HEK293 (cell line): ENCODE measurements at regions not wholly inside any gene's neighbourhood (a gene's known extent, or its start where the extent isn't known, plus 50 kb on each side); places are given as distances from the start of the nearest gene placed in this dataset.

Experiments
- CTCF ChIA-PET: fragments of 350-600 bp; formaldehyde crosslinking; extraction: SDS; loops from one replicate; lab custom pipeline; 2021; ENCODE audit warnings: antibody characterized with exemption; lab: Yijun Ruan, JAX
- POLR2A ChIA-PET: fragments of 300-600 bp; formaldehyde crosslinking; extraction: SDS; loops from one replicate; lab custom pipeline; 2020; ENCODE audit warnings: antibody characterized with exemption, inconsistent platforms; lab: Yijun Ruan, JAX
- H3K27ac ChIP-seq: fragments of 200-500 bp; sonication (Bioruptor generic); 2 replicates; pipeline ENCODE4 v1.5.1; 2014; ENCODE audit warnings: low read depth, low read length, control low read depth, inconsistent platforms; ENCODE audit errors: extremely low read depth
- H3K36me3 ChIP-seq, 2 experiments: fragments of 200-500 bp in 1 of 2; sonication (Bioruptor generic) in 1 of 2; 1 replicate in 1 of 2; 2 replicates in 1 of 2; pipeline ENCODE4 v1.5.1; 2014 to 2017; ENCODE audit warnings: inconsistent platforms in 2 of 2, low read length in 2 of 2; ENCODE audit not compliant: control insufficient read depth in 2 of 2, insufficient read depth in 1 of 2
- H3K4me1 ChIP-seq: fragments of 200-500 bp; sonication (Bioruptor generic); 2 replicates; pipeline ENCODE4 v1.5.1; 2014; ENCODE audit warnings: mild to moderate bottlenecking, low read length, inconsistent platforms; ENCODE audit not compliant: control insufficient read depth, insufficient read depth
- H3K4me3 ChIP-seq: 2 replicates; pipeline ENCODE4 v1.5.1; 2011; ENCODE audit warnings: low read depth, mild to moderate bottlenecking, control low read depth, low read length, moderate library complexity
- H3K9me3 ChIP-seq: fragments of 200-500 bp; sonication (Bioruptor generic); 2 replicates; pipeline ENCODE4 v1.5.1; 2014; ENCODE audit warnings: low read depth, low read length, inconsistent platforms; ENCODE audit not compliant: control insufficient read depth, insufficient read depth
- GLIS1 ChIP-seq: fragments of 450-650 bp; formaldehyde crosslinking; IDR thresholded peaks from 2 replicates; pipeline ENCODE4 v1.5.1; 2016; ENCODE audit warnings: missing biosample characterization, missing genetic modification characterization
- GLIS2 ChIP-seq: fragments of 450-650 bp; formaldehyde crosslinking; IDR thresholded peaks from 2 replicates; pipeline ENCODE4 v1.5.1; 2016; ENCODE audit warnings: missing biosample characterization, missing genetic modification characterization
- KLF1 ChIP-seq: fragments of 450-650 bp; formaldehyde crosslinking; IDR thresholded peaks from 2 replicates; pipeline ENCODE4 v1.5.1; 2016; ENCODE audit warnings: missing biosample characterization, missing genetic modification characterization
- KLF7 ChIP-seq: fragments of 450-650 bp; formaldehyde crosslinking; IDR thresholded peaks from 2 replicates; pipeline ENCODE4 v1.5.1; 2016; ENCODE audit warnings: missing biosample characterization, missing genetic modification characterization, borderline replicate concordance
- MEIS1 ChIP-seq: sonication (generic); formaldehyde crosslinking; IDR thresholded peaks from 2 replicates; pipeline ENCODE4 v1.8.1; 2022; ENCODE audit warnings: missing genetic modification reagents, mild to moderate bottlenecking, borderline replicate concordance
- MZF1 ChIP-seq: fragments of 450-650 bp; formaldehyde crosslinking; IDR thresholded peaks from 2 replicates; pipeline ENCODE4 v1.5.1; 2017; ENCODE audit warnings: missing biosample characterization, missing genetic modification characterization, borderline replicate concordance
- SETDB1 ChIP-seq: IDR thresholded peaks from one replicate; pipeline ENCODE4 v1.6.1; 2017; ENCODE audit warnings: mild to moderate bottlenecking, low read length, moderate library complexity, mixed read lengths; ENCODE audit not compliant: insufficient read length
- ZFP3 ChIP-seq: fragments of 450-650 bp; formaldehyde crosslinking; IDR thresholded peaks from 2 replicates; pipeline ENCODE4 v1.5.1; 2016; ENCODE audit warnings: low read depth, missing biosample characterization, missing genetic modification characterization
- ZNF223 ChIP-seq: fragments of 450-650 bp; formaldehyde crosslinking; IDR thresholded peaks from 2 replicates; pipeline ENCODE4 v1.5.1; 2016; ENCODE audit warnings: missing biosample characterization, missing genetic modification characterization
- ZNF324 ChIP-seq: fragments of 450-650 bp; formaldehyde crosslinking; IDR thresholded peaks from 2 replicates; pipeline ENCODE4 v1.5.1; 2016; ENCODE audit warnings: missing biosample characterization, missing genetic modification characterization
- ZNF350 ChIP-seq: fragments of 450-650 bp; formaldehyde crosslinking; IDR thresholded peaks from 2 replicates; pipeline ENCODE4 v1.5.0; 2017; ENCODE audit warnings: missing biosample characterization, mild to moderate bottlenecking, missing genetic modification characterization
- ZNF501 ChIP-seq: fragments of 450-650 bp; formaldehyde crosslinking; IDR thresholded peaks from 2 replicates; pipeline ENCODE4 v1.5.1; 2016; ENCODE audit warnings: missing biosample characterization, missing genetic modification characterization
- ZNF521 ChIP-seq: fragments of 450-650 bp; formaldehyde crosslinking; IDR thresholded peaks from 2 replicates; pipeline ENCODE4 v1.5.1; 2017; ENCODE audit warnings: missing biosample characterization, mild to moderate bottlenecking, missing genetic modification characterization
- ZNF555 ChIP-seq: fragments of 450-650 bp; formaldehyde crosslinking; conservative IDR thresholded peaks from 2 replicates; pipeline ENCODE4 v1.5.1; 2017; ENCODE audit warnings: missing biosample characterization, mild to moderate bottlenecking, missing genetic modification characterization, inconsistent platforms
- ZNF585B ChIP-seq: fragments of 450-650 bp; formaldehyde crosslinking; IDR thresholded peaks from 2 replicates; pipeline ENCODE4 v1.5.1; 2016; ENCODE audit warnings: missing biosample characterization, missing genetic modification characterization
- ZNF658 ChIP-seq: fragments of 450-650 bp; formaldehyde crosslinking; IDR thresholded peaks from 2 replicates; pipeline ENCODE4; 2016; ENCODE audit warnings: missing biosample characterization, missing genetic modification characterization
- ZNF707 ChIP-seq: fragments of 450-650 bp; formaldehyde crosslinking; IDR thresholded peaks from 2 replicates; pipeline ENCODE4 v1.5.1; 2016; ENCODE audit warnings: missing biosample characterization, missing genetic modification characterization
- ZNF792 ChIP-seq: fragments of 450-650 bp; formaldehyde crosslinking; IDR thresholded peaks from 2 replicates; pipeline ENCODE4 v1.5.1; 2016; ENCODE audit warnings: missing biosample characterization, missing genetic modification characterization
- ZNF830 ChIP-seq: fragments of 450-650 bp; IDR thresholded peaks from 2 replicates; pipeline ENCODE4 v1.5.0; 2018; ENCODE audit warnings: missing biosample characterization, missing genetic modification characterization, low read depth, mild to moderate bottlenecking, moderate library complexity
- TF ChIP-seq, protein P1 (sequence below): fragments of 450-650 bp; formaldehyde crosslinking; IDR thresholded peaks from 2 replicates; pipeline ENCODE4 v1.5.1; 2016; ENCODE audit warnings: missing biosample characterization, missing genetic modification characterization
- TF ChIP-seq, protein P2 (sequence below): fragments of 450-650 bp; formaldehyde crosslinking; IDR thresholded peaks from 2 replicates; pipeline ENCODE4 v1.5.1; 2016; ENCODE audit warnings: missing biosample characterization, missing genetic modification characterization
- TF ChIP-seq, protein P3 (sequence below): fragments of 450-650 bp; formaldehyde crosslinking; IDR thresholded peaks from 2 replicates; pipeline ENCODE4 v1.5.1; 2016; ENCODE audit warnings: missing biosample characterization, missing genetic modification characterization
- TF ChIP-seq, protein P4 (sequence below): fragments of 450-650 bp; formaldehyde crosslinking; IDR thresholded peaks from 2 replicates; pipeline ENCODE4 v1.5.1; 2016; ENCODE audit warnings: missing biosample characterization, missing genetic modification characterization
- TF ChIP-seq, protein P5 (sequence below): fragments of 450-650 bp; IDR thresholded peaks from 2 replicates; pipeline ENCODE4 v1.5.1; 2018; ENCODE audit warnings: missing biosample characterization, mild to moderate bottlenecking, missing genetic modification characterization

DNA sequence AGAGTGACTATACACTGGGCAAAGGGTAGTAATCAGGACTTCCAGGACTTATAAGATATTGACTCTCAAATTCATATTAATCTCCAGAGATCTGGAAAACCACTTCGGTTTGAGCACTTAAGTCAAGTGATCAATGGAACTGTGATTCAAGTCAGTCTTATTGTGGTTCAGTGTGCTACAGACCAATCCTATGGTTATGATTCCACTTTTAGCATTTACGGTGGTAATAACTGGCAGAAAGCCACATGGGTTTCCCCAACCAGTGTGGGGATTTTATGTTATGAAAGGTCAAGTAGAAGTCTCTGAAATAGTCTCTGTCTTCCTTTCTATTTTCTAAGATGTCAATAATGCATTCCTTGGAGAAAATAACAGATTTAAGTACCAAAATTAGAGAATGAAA is 151.3 kb upstream of the NEGR1 start:
- no peak overlapping the region for H3K4me3 ChIP-seq
- CTCF ChIA-PET = no interaction called here
- POLR2A ChIA-PET = no interaction called here

GRCh38 chr1:72432645-72433267 is 150.4 kb upstream of the NEGR1 start:
- Histone ChIP-seq H3K4me1 (no peaks in the 10 kb centered on the region), H3K4me3 (no peak overlapping the region), H3K9me3 (no peaks in the 10 kb centered on the region), H3K27ac (no peak overlapping the region), H3K36me3 (no peaks in the 10 kb centered on the region)
- ChIA-PET POLR2A (no interaction called here), CTCF (no interaction called here)
- TF ChIP-seq ZNF350 (tag by site-specific recombination) (no peak), ZFP3 (tag by site-specific recombination) (no peak), ZNF707 (no peak), MEIS1 (CRISPR knock-in tag) (no peak), SETDB1 (no peak), ZNF521 (tag by site-specific recombination) (no peak), KLF7 (tag by site-specific recombination) (no peak), ZNF324 (no peak), ZNF585B (tag by site-specific recombination) (no peak), MZF1 (no peak), GLIS2 (tag by site-specific recombination) (no peak), KLF1 (no peak), ZNF501 (tag by site-specific recombination) (no peak), GLIS1 (tag by site-specific recombination) (no peak), ZNF658 (tag by site-specific recombination) (no peak), ZNF555 (tag by site-specific recombination) (no peak), ZNF830 (tag by site-specific recombination) (no peak)
- TF ChIP-seq, protein P1, sequence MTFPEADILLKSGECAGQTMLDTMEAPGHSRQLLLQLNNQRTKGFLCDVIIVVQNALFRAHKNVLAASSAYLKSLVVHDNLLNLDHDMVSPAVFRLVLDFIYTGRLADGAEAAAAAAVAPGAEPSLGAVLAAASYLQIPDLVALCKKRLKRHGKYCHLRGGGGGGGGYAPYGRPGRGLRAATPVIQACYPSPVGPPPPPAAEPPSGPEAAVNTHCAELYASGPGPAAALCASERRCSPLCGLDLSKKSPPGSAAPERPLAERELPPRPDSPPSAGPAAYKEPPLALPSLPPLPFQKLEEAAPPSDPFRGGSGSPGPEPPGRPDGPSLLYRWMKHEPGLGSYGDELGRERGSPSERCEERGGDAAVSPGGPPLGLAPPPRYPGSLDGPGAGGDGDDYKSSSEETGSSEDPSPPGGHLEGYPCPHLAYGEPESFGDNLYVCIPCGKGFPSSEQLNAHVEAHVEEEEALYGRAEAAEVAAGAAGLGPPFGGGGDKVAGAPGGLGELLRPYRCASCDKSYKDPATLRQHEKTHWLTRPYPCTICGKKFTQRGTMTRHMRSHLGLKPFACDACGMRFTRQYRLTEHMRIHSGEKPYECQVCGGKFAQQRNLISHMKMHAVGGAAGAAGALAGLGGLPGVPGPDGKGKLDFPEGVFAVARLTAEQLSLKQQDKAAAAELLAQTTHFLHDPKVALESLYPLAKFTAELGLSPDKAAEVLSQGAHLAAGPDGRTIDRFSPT (tag by site-specific recombination) = no peak
- TF ChIP-seq, protein P2, sequence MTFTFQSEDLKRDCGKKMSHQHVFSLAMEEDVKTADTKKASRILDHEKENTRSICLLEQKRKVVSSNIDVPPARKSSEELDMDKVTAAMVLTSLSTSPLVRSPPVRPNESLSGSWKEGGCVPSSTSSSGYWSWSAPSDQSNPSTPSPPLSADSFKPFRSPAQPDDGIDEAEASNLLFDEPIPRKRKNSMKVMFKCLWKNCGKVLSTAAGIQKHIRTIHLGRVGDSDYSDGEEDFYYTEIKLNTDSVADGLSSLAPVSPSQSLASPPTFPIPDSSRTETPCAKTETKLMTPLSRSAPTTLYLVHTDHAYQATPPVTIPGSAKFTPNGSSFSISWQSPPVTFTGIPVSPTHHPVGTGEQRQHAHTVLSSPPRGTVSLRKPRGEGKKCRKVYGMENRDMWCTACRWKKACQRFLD (tag by site-specific recombination) = no peak

More for the DNA sequence above, 151.3 kb upstream of the NEGR1 start:
- no peaks in the 10 kb centered on the region for H3K9me3 ChIP-seq
- TF ChIP-seq ZNF223 (tag by site-specific recombination) (no peak), ZNF792 (tag by site-specific recombination) (no peak), ZNF830 (tag by site-specific recombination) (no peak), KLF1 (no peak), SETDB1 (no peak)
- TF ChIP-seq, protein P3, sequence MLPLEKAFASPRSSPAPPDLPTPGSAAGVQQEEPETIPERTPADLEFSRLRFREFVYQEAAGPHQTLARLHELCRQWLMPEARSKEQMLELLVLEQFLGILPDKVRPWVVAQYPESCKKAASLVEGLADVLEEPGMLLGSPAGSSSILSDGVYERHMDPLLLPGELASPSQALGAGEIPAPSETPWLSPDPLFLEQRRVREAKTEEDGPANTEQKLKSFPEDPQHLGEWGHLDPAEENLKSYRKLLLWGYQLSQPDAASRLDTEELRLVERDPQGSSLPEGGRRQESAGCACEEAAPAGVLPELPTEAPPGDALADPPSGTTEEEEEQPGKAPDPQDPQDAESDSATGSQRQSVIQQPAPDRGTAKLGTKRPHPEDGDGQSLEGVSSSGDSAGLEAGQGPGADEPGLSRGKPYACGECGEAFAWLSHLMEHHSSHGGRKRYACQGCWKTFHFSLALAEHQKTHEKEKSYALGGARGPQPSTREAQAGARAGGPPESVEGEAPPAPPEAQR (tag by site-specific recombination) = no peak
- TF ChIP-seq, protein P4, sequence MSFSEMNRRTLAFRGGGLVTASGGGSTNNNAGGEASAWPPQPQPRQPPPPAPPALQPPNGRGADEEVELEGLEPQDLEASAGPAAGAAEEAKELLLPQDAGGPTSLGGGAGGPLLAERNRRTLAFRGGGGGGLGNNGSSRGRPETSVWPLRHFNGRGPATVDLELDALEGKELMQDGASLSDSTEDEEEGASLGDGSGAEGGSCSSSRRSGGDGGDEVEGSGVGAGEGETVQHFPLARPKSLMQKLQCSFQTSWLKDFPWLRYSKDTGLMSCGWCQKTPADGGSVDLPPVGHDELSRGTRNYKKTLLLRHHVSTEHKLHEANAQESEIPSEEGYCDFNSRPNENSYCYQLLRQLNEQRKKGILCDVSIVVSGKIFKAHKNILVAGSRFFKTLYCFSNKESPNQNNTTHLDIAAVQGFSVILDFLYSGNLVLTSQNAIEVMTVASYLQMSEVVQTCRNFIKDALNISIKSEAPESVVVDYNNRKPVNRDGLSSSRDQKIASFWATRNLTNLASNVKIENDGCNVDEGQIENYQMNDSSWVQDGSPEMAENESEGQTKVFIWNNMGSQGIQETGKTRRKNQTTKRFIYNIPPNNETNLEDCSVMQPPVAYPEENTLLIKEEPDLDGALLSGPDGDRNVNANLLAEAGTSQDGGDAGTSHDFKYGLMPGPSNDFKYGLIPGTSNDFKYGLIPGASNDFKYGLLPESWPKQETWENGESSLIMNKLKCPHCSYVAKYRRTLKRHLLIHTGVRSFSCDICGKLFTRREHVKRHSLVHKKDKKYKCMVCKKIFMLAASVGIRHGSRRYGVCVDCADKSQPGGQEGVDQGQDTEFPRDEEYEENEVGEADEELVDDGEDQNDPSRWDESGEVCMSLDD (tag by site-specific recombination) = no peak
- TF ChIP-seq, protein P5, sequence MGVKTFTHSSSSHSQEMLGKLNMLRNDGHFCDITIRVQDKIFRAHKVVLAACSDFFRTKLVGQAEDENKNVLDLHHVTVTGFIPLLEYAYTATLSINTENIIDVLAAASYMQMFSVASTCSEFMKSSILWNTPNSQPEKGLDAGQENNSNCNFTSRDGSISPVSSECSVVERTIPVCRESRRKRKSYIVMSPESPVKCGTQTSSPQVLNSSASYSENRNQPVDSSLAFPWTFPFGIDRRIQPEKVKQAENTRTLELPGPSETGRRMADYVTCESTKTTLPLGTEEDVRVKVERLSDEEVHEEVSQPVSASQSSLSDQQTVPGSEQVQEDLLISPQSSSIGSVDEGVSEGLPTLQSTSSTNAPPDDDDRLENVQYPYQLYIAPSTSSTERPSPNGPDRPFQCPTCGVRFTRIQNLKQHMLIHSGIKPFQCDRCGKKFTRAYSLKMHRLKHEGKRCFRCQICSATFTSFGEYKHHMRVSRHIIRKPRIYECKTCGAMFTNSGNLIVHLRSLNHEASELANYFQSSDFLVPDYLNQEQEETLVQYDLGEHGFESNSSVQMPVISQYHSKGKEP (tag by site-specific recombination) = no peak
- TF ChIP-seq, all 188 proteins: peak for 0
- no peaks in the 10 kb centered on the region for H3K4me1 ChIP-seq
- no peak overlapping the region for H3K27ac ChIP-seq
- no peaks in the 10 kb centered on the region for H3K36me3 ChIP-seq
